Epithelial cell of proximal tubule (primary cell): ENCODE measurements at regions not wholly inside any gene's neighbourhood (a gene's known extent, or its start where the extent isn't known, plus 50 kb on each side); places are given as distances from the start of the nearest gene placed in this dataset.

Experiments
- DNase-seq: peaks from one replicate; pipeline ENCODE4 v3.0.0-alpha.2; 2011; ENCODE audit warnings: low read depth
- H3K4me3 ChIP-seq: 2 replicates; pipeline ENCODE4 v1.5.1; 2011; ENCODE audit warnings: low read depth, mild to moderate bottlenecking, low read length
- CTCF ChIP-seq: conservative IDR thresholded peaks from 2 replicates; pipeline ENCODE4 v1.5.1; 2012; ENCODE audit warnings: low read depth, mild to moderate bottlenecking, low read length

- no peak for DNase-seq
- TF ChIP-seq CTCF, result no peak
- no peak overlapping the region for H3K4me3 ChIP-seq
These were observed 183.7 kb downstream of the CBLN1 start for GRCh38 chr16:49097964-49098363.

DNA sequence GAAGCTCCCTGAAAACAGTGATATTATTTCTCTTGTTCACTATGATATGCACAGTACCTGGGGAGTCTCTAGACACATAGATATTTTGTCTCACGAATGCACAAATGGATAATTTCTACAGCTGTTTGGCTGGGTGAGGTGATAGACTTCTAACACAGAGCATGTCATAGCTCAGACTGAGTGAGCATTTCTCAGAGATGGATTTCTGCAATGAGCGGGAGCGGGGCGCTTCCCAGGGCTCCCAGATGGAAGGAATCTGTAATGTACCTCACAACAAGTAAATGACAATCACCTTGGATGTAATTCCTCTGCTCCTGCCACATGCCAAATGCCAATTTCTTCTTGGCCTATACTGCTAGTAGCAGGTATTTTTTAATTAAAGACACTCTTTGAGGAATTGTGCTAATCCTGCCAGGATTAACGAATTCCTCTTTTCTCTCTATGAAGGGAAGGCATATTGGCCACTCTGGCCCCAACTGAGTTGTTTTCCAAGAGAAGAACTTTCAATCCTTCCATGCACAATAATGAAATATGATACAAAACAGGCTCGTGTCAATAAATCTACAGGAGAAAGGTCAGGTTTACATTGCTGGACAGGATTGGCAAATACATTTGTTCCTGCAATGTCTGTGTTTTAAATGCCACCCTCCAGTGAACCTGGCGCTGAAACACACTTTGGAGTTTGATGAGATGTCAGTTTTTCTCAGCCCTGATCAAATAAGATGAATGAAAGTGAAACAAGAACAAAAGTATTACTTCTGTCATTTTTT, 185.3 kb downstream of the CBLN1 start:
- TF ChIP-seq CTCF, result no peak
- no peak for DNase-seq
- H3K4me3 ChIP-seq, result no peak overlapping the region

- no peak for DNase-seq
- H3K4me3 ChIP-seq, result no peak overlapping the region
- no peak for TF ChIP-seq CTCF
These were observed 186.1 kb downstream of the CBLN1 start for GRCh38 chr16:49095539-49095938.

- H3K4me3 ChIP-seq, result no peak overlapping the region
- no peak for DNase-seq
- TF ChIP-seq CTCF, result no peak
These were observed 187.2 kb downstream of the CBLN1 start for GRCh38 chr16:49094471-49094870.

GRCh38 chr16:49093939-49094338, 187.7 kb downstream of the CBLN1 start:
- TF ChIP-seq CTCF, result no peak
- DNase-seq, result no peak
- no peak overlapping the region for H3K4me3 ChIP-seq

GRCh38 chr16:49092704-49093103, 188.9 kb downstream of the CBLN1 start:
- H3K4me3 ChIP-seq, result no peak overlapping the region
- no peak for DNase-seq
- TF ChIP-seq CTCF, result no peak

DNA sequence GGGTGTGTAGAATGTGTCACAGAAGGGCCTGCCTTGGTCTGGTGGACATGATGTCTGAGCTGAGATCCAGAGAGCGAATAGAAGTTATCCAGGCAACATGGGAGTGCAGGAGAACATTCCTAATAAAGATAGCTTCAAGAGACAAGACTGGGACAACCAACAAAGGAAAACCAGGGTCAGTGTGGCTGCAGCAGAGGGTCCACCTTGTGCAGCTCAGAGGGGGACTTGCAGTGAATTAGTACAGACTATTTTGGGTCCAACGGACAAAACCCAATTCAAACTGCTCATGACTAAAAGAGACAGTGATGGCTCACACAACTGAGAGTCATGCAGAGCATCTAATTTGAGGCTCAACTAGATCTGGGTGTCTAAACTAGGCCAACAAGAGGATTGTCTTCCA, 192.1 kb downstream of the CBLN1 start:
- DNase-seq, result no peak
- H3K4me3 ChIP-seq, result no peak overlapping the region
- TF ChIP-seq CTCF, result no peak
